ENCODE measurements at regions not wholly inside any gene's neighbourhood (a gene's known extent, or its start where the extent isn't known, plus 50 kb on each side); places are given as distances from the start of the nearest gene placed in this dataset.

GRCh38 chr6:26301638-26302037 is 63.4 kb upstream of the BTN3A2 start:
- TF ChIP-seq, protein P1, sequence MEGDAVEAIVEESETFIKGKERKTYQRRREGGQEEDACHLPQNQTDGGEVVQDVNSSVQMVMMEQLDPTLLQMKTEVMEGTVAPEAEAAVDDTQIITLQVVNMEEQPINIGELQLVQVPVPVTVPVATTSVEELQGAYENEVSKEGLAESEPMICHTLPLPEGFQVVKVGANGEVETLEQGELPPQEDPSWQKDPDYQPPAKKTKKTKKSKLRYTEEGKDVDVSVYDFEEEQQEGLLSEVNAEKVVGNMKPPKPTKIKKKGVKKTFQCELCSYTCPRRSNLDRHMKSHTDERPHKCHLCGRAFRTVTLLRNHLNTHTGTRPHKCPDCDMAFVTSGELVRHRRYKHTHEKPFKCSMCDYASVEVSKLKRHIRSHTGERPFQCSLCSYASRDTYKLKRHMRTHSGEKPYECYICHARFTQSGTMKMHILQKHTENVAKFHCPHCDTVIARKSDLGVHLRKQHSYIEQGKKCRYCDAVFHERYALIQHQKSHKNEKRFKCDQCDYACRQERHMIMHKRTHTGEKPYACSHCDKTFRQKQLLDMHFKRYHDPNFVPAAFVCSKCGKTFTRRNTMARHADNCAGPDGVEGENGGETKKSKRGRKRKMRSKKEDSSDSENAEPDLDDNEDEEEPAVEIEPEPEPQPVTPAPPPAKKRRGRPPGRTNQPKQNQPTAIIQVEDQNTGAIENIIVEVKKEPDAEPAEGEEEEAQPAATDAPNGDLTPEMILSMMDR (conservative IDR thresholded peaks at IDR 0.05; ENCODE audit: low read depth, low read length): no peak
- no peak for TF ChIP-seq EZH2 (IDR thresholded peaks at IDR 0.05; ENCODE audit: borderline replicate concordance, low read depth, low read length, poor library complexity, severe bottlenecking)

Measured in A673 (cell line).